ENCODE measurements at regions not wholly inside any gene's neighbourhood (a gene's known extent, or its start where the extent isn't known, plus 50 kb on each side); places are given as distances from the start of the nearest gene placed in this dataset.

DNA sequence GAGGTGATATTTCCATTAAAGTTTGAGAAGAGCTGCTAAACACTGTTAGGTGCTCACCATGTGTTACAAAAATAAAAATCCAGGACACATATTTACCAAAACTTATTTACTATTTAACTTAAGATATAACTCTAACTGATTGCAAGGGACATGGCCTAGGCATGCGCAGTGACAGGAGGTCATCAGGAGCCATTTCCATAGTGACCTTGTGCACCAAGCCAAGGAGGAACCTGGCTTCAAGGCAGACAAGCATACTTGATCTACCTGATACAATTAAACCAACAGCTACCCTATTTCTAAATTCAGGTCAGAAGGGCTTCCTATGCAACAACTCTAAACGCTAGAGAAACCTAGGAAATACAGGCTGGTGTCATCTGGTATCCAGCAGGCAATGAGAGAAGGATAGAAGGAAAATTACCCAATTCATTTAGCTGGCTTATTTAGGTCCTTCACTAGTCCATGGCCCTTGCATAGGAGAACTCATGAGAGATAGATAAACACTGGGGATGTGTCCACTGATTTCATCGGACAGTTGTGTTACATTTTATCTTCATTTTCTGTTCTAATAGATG lies 134.4 kb downstream of the FOXB1 start:
- TF ChIP-seq POLR2A (IDR thresholded peaks at IDR 0.05; ENCODE audit: borderline replicate concordance, extremely low read depth, insufficient read depth, insufficient read length) (no peak), SP1 (IDR thresholded peaks at IDR 0.05; ENCODE audit: low read depth) (no peak), POLR2AphosphoS5 (IDR thresholded peaks at IDR 0.05; ENCODE audit: low read depth, low read length) (no peak), CBX3 (IDR thresholded peaks at IDR 0.05; ENCODE audit: low read depth) (no peak), YY1 (IDR thresholded peaks at IDR 0.05; ENCODE audit: extremely low read depth, insufficient replicate concordance, low read depth, low read length) (no peak), EZH2 (IDR thresholded peaks at IDR 0.05) (no peak), EGR1 (IDR thresholded peaks at IDR 0.05; ENCODE audit: low read depth) (no peak)
- TF ChIP-seq, protein P1, sequence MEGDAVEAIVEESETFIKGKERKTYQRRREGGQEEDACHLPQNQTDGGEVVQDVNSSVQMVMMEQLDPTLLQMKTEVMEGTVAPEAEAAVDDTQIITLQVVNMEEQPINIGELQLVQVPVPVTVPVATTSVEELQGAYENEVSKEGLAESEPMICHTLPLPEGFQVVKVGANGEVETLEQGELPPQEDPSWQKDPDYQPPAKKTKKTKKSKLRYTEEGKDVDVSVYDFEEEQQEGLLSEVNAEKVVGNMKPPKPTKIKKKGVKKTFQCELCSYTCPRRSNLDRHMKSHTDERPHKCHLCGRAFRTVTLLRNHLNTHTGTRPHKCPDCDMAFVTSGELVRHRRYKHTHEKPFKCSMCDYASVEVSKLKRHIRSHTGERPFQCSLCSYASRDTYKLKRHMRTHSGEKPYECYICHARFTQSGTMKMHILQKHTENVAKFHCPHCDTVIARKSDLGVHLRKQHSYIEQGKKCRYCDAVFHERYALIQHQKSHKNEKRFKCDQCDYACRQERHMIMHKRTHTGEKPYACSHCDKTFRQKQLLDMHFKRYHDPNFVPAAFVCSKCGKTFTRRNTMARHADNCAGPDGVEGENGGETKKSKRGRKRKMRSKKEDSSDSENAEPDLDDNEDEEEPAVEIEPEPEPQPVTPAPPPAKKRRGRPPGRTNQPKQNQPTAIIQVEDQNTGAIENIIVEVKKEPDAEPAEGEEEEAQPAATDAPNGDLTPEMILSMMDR (IDR thresholded peaks at IDR 0.05 in 2 of 3, conservative IDR thresholded peaks at IDR 0.05 in 1 of 3; ENCODE audit: borderline replicate concordance in 1 of 3, insufficient read depth in 1 of 3, low read depth in 2 of 3, low read length in 2 of 3), result no peak
- TF ChIP-seq, protein P2, sequence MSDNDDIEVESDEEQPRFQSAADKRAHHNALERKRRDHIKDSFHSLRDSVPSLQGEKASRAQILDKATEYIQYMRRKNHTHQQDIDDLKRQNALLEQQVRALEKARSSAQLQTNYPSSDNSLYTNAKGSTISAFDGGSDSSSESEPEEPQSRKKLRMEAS (IDR thresholded peaks at IDR 0.05), result no peak

Data from HCT116 (cell line).